HEK293 (cell line): ENCODE measurements at regions not wholly inside any gene's neighbourhood (a gene's known extent, or its start where the extent isn't known, plus 50 kb on each side); places are given as distances from the start of the nearest gene placed in this dataset.
"Not testable (repeated sequence)": the region's sequence is repeated elsewhere in the genome, so short reads cannot be mapped to it uniquely, and the experiment has no call there.

ENCODE experiments used
- CTCF ChIA-PET: fragments of 350-600 bp; formaldehyde crosslinking; extraction: SDS; loops from one replicate; lab custom pipeline; 2021; ENCODE audit warnings: antibody characterized with exemption; lab: Yijun Ruan, JAX
- POLR2A ChIA-PET: fragments of 300-600 bp; formaldehyde crosslinking; extraction: SDS; loops from one replicate; lab custom pipeline; 2020; ENCODE audit warnings: antibody characterized with exemption, inconsistent platforms; lab: Yijun Ruan, JAX
- H3K27ac ChIP-seq: fragments of 200-500 bp; sonication (Bioruptor generic); 2 replicates; pipeline ENCODE4 v1.5.1; 2014; ENCODE audit warnings: low read depth, low read length, control low read depth, inconsistent platforms; ENCODE audit errors: extremely low read depth
- H3K36me3 ChIP-seq, 2 experiments: fragments of 200-500 bp in 1 of 2; sonication (Bioruptor generic) in 1 of 2; 1 replicate in 1 of 2; 2 replicates in 1 of 2; pipeline ENCODE4 v1.5.1; 2014 to 2017; ENCODE audit warnings: inconsistent platforms in 2 of 2, low read length in 2 of 2; ENCODE audit not compliant: control insufficient read depth in 2 of 2, insufficient read depth in 1 of 2
- H3K4me1 ChIP-seq: fragments of 200-500 bp; sonication (Bioruptor generic); 2 replicates; pipeline ENCODE4 v1.5.1; 2014; ENCODE audit warnings: mild to moderate bottlenecking, low read length, inconsistent platforms; ENCODE audit not compliant: control insufficient read depth, insufficient read depth
- H3K4me3 ChIP-seq: 2 replicates; pipeline ENCODE4 v1.5.1; 2011; ENCODE audit warnings: low read depth, mild to moderate bottlenecking, control low read depth, low read length, moderate library complexity
- H3K9me3 ChIP-seq: fragments of 200-500 bp; sonication (Bioruptor generic); 2 replicates; pipeline ENCODE4 v1.5.1; 2014; ENCODE audit warnings: low read depth, low read length, inconsistent platforms; ENCODE audit not compliant: control insufficient read depth, insufficient read depth

DNA sequence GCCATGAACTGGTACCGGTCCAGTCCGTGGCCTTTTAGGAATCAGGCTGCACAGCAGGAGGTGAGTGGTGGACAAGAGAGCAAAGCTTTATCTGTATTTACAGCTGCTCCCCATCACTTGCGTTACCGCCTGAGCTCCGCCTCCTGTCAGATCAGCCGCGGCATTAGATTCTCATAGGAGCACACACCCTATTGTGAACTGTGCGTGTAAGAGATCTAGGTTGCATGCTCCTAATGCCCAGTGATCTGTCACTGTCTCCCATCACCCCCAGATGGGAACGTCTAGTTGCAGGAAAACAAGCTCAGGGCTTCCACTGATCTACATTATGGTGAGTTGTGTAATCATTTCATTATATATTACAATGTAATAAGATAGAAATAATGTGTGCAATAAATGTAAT, 319.9 kb upstream of the NOTCH2NLA start:
- H3K27ac ChIP-seq, H3K4me3 ChIP-seq, H3K4me1 ChIP-seq, POLR2A ChIA-PET, H3K9me3 ChIP-seq, CTCF ChIA-PET, H3K36me3 ChIP-seq: not testable (repeated sequence)

DNA sequence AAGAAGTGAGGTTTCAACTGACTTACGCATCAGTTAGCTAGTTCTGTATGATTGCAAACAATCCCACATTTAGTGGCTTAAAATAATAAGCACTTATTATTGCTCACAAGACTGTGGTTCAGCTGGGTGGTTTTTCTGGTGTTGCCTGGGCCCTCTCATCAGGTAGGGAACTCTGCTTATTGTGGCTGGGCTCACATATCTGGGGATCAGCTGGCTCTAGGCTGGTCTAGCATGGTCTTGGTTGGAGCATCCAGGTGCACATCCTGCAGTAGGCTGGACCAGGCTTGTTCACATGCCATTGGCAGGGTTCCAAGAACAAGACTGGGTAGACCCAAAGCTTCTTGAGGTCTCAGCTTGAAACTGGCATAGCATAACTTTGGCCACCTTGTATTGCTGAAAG, 317.4 kb upstream of the NOTCH2NLA start:
- H3K27ac ChIP-seq, H3K36me3 ChIP-seq, H3K9me3 ChIP-seq, H3K4me3 ChIP-seq, CTCF ChIA-PET, H3K4me1 ChIP-seq, POLR2A ChIA-PET: not testable (repeated sequence)

DNA sequence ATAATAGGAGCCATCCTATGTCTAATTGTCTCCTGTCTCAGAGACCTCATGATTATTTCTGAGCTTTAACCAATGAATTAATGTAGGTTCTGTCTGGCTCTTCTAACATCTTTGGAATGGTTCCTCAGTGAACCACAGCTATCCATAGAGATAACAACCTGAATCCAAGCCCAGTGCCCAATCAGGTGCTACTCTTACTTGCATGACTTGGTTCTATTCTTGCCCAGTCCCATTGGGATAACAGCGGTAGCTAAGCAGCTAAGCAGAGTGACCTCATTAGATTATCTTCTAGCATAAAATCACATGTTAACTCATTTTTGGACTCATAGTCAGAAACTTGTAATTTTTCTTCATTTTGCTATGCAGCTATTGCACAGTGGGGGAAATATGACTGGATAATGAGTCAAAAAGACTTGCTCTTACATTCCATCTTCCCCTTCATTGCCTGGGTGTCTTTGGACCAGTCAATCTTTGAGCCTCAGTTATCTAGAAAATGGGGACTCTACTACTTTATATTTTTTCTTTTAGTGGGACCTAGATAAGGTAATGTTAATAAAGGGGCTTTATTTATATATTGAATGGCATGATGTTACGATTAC, 309.1 kb upstream of the NOTCH2NLA start:
- H3K4me1 ChIP-seq, CTCF ChIA-PET, POLR2A ChIA-PET, H3K4me3 ChIP-seq, H3K36me3 ChIP-seq, H3K9me3 ChIP-seq, H3K27ac ChIP-seq: not testable (repeated sequence)

DNA sequence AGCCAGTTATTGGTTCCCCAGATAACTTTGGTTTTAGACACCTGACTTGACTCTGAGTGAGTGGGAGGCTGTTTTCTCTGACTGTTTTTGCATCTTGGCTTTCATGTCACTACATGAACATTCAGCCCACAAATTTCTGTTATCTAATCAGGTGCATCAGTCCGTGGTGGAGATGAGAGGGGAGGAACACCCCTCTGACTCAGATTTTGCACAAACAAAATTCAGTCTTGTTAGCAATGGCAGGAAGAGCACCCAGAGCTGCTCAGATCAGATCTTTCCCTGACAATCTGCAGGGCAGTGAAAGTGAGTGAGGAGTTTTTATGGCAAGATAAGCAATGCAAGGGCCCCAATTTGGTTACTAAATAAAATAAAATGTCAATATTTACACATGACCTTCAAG, 307.2 kb upstream of the NOTCH2NLA start:
- H3K27ac ChIP-seq, H3K4me3 ChIP-seq, H3K4me1 ChIP-seq, CTCF ChIA-PET, H3K36me3 ChIP-seq, H3K9me3 ChIP-seq, POLR2A ChIA-PET: not testable (repeated sequence)

DNA sequence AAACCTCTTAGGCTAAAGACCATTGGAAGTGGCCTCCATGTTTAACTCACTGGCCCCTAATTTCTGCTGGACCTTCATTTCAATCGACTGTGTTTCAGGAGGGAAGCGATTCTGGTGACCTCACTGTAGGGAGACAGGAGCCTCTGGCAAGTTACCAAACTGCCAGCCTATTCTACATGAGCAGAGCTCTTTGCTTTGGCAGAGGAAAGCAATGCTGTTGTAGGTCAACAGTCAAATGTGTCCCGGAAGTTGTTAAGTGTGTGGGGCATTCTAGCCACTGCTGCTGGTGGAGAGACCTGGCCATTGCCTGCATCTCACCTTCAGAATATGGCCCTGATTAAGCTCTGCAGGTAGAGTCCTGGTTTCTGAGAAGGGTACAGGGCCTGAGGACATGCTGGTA, 306.8 kb upstream of the NOTCH2NLA start:
- H3K4me1 ChIP-seq, H3K36me3 ChIP-seq, CTCF ChIA-PET, POLR2A ChIA-PET, H3K4me3 ChIP-seq, H3K9me3 ChIP-seq, H3K27ac ChIP-seq: not testable (repeated sequence)

DNA sequence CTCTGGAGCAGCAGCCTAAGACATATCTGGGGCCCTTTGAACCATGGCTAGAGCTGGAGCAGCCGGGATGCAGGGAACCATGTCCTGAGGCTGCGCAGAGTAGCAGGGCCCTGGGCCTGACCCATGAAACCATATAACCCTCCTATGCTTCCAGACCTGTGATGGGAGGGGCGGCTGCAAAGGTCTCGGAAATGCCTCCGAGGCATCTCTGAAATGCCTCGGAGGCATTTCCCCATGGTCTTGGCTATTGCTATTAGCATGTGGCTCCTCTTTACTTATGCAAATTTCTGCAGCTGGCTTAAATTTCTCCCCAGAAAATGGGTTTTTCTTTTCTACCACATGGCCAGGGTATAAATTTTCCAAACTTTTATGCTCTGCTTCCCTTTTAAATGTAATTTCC, 302.1 kb upstream of the NOTCH2NLA start:
- H3K27ac ChIP-seq, H3K4me3 ChIP-seq, H3K9me3 ChIP-seq, POLR2A ChIA-PET, H3K4me1 ChIP-seq, CTCF ChIA-PET, H3K36me3 ChIP-seq: not testable (repeated sequence)

DNA sequence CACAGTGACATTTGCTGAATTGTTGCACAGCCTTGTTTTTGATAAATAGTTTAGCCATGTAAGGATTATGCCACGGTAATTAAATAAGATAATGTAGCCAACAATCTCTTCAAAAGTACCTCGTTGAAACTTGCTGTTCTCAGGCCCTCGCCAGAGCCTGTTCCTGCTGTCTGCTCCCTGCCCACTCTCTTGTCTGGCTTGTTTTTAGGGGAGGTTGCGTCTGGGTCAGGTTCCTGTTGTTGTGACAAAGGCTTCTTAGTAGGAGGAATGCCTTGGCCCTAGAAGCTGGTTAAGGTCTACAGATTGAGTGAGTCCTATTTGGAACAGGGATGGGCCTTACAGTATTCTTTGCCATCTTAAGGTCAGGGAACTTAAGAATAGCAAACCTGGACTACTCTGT, 294.0 kb upstream of the NOTCH2NLA start:
- H3K36me3 ChIP-seq, H3K4me3 ChIP-seq, H3K27ac ChIP-seq, H3K4me1 ChIP-seq, POLR2A ChIA-PET, H3K9me3 ChIP-seq, CTCF ChIA-PET: not testable (repeated sequence)

DNA sequence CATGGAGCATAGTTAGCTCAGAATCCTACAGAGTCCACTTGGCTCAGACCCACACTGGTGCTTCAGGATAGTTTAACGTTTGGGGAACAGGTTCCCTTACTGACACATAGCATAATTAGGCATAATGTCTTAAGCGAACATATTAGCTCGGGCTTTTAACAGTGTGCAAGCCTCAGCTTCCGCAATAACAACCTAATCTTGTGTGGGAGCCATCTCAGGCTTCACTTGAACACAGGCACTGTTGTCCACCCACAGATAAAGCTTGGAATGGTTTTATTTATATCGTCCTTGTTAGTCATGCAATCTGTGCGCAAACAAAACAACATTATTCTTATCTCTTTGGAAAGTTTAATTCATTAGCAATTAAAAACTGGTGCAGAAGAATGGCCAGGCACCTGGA, 293.5 kb upstream of the NOTCH2NLA start:
- H3K4me3 ChIP-seq, POLR2A ChIA-PET, H3K36me3 ChIP-seq, CTCF ChIA-PET, H3K9me3 ChIP-seq, H3K27ac ChIP-seq, H3K4me1 ChIP-seq: not testable (repeated sequence)

DNA sequence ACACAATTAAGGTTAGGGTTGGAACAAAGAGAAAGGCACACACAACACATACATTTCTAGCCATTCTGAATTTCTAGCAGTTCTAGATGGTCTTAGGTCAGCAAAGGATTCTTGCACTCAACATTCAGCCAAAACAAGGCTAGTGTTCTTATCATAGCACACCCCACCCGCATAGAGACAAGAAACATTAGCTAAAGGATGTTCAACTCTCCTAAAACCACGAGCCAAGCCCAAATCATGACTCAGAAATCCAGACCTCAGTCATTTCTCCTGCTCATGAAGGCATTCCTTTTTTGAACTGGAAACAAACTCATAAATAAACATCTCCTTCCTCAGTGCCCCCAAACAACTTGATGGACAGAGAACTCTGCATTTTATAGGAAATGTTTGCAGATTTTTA, 293.0 kb upstream of the NOTCH2NLA start:
- H3K36me3 ChIP-seq, H3K4me1 ChIP-seq, H3K27ac ChIP-seq, CTCF ChIA-PET, H3K4me3 ChIP-seq, POLR2A ChIA-PET, H3K9me3 ChIP-seq: not testable (repeated sequence)

DNA sequence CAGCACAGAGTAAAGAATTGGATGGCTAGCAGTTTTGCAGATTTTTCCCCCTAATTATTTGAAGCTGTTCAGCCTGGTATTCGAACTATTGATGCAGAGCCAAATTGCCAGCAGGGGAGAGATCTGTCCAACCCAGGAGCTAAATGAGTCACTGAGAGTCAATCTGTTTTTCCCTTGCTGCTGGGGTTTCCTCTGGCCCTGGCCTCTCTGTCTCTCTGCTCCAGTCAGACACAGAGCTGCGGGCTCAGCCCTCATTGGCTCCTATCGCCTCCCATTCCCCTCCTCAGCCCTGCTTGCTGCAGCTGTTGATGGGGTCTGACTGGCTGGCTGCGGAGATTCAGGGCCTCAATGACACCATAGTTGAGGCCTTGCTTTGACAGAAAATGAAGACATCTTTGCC, 284.9 kb upstream of the NOTCH2NLA start:
- POLR2A ChIA-PET, H3K9me3 ChIP-seq: not testable (repeated sequence)

DNA sequence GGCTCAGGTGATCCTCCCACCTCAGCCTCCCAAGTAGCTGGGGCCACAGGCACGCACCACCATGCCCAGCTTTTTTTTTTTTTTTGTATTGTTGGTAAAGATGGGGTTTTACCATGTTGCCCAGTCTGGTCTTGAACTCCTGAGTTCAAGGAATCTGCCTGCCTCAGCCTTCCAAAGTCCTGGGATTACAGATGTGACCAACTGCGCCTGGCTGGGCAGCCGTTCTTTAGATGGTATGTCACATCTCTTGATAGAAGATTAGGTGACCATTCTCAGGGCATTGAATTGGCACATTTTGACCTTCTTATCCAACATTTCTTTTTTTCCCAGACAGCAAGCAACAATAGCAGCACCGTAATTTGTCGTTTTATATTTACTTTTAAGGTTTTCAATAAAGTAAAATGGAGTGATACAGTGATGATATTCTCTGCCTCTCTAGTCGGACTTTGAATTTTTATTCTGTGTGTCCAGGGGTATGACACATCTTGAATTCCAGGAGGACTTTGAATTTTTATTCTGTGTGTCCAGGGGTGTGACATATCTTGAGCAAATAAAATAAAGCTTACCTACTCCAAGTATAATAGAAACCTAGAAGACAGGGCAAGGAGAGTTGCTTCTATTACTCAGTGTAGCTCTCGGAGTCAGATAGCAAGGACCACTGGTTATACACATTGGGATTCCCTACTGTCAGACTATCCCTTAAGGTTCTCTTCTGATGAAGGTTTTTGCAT, 282.4 kb upstream of the NOTCH2NLA start:
- H3K4me3 ChIP-seq, H3K36me3 ChIP-seq, H3K9me3 ChIP-seq, POLR2A ChIA-PET, H3K4me1 ChIP-seq, H3K27ac ChIP-seq, CTCF ChIA-PET: not testable (repeated sequence)

More for the DNA sequence above, 284.9 kb upstream of the NOTCH2NLA start:
- H3K36me3 ChIP-seq, H3K4me1 ChIP-seq, H3K4me3 ChIP-seq, CTCF ChIA-PET, H3K27ac ChIP-seq: not testable (repeated sequence)
